Hematopoietic multipotent progenitor cell (in vitro differentiated cells): ENCODE measurements at regions not wholly inside any gene's neighbourhood (a gene's known extent, or its start where the extent isn't known, plus 50 kb on each side); places are given as distances from the start of the nearest gene placed in this dataset.

Experiments used
- DNase-seq, 3 donors: peaks; one replicate each; pipeline ENCODE4 v3.0.0-alpha.2; 2011 to 2015; ENCODE audit warnings: low read depth in 2 of 3, low spot score in 2 of 3

GRCh38 chr4:124018383-124019317, 622.1 kb downstream of the SPRY1 start:
- peak in 2 of 3 donors; percentile 33 to 78 for DNase-seq

- DNase-seq, result no peak
Measured at GRCh38 chr4:124019749-124020549, 623.4 kb downstream of the SPRY1 start.

GRCh38 chr4:124025000-124025399, 628.4 kb downstream of the SPRY1 start:
- no peak for DNase-seq

GRCh38 chr4:124025428-124025827, 628.8 kb downstream of the SPRY1 start:
- DNase-seq, result no peak

- no peak for DNase-seq
Measured at GRCh38 chr4:124028182-124028581, 631.6 kb downstream of the SPRY1 start.

- no peak for DNase-seq
Measured at GRCh38 chr4:124030147-124030546, 633.6 kb downstream of the SPRY1 start.

GRCh38 chr4:124032035-124032434, 635.4 kb downstream of the SPRY1 start:
- DNase-seq, result no peak

- no peak for DNase-seq
Measured at GRCh38 chr4:124035364-124036041, 638.9 kb downstream of the SPRY1 start.

- no peak for DNase-seq
Measured at GRCh38 chr4:124037236-124037635, 640.6 kb downstream of the SPRY1 start.

GRCh38 chr4:124044330-124044729, 647.7 kb downstream of the SPRY1 start:
- no peak for DNase-seq

GRCh38 chr4:124044867-124045266, 648.3 kb downstream of the SPRY1 start:
- DNase-seq, result no peak

- no peak for DNase-seq
Measured at GRCh38 chr4:124046190-124046589, 649.6 kb downstream of the SPRY1 start.

- no peak for DNase-seq
Measured at GRCh38 chr4:124053872-124054538, 657.4 kb downstream of the SPRY1 start.

- DNase-seq, result no peak
Measured at GRCh38 chr4:124055336-124055735, 657.2 kb downstream of the ANKRD50 start.

- DNase-seq, result no peak
Measured at GRCh38 chr4:124055896-124056295, 656.6 kb downstream of the ANKRD50 start.

GRCh38 chr4:124060261-124060918, 652.1 kb downstream of the ANKRD50 start:
- DNase-seq, result peak in 2 of 3 donors; percentile 5 to 33

GRCh38 chr4:124061413-124061812, 651.1 kb downstream of the ANKRD50 start:
- DNase-seq, result no peak

- DNase-seq, result no peak
Measured at GRCh38 chr4:124065422-124065821, 647.1 kb downstream of the ANKRD50 start.

GRCh38 chr4:124065936-124066335, 646.6 kb downstream of the ANKRD50 start:
- DNase-seq, result no peak

GRCh38 chr4:124066595-124066994, 645.9 kb downstream of the ANKRD50 start:
- DNase-seq, result no peak
